ENCODE measurements at regions not wholly inside any gene's neighbourhood (a gene's known extent, or its start where the extent isn't known, plus 50 kb on each side); places are given as distances from the start of the nearest gene placed in this dataset.

GRCh38 chr1:109823543-109824348 lies 60.0 kb upstream of the EPS8L3 start (continued):
- no peak for TF ChIP-seq CEBPZ (IDR thresholded peaks at IDR 0.05; ENCODE audit: low read length)
- 0 out of 2 replicates have a peak, but pooled peaks have one; percentile 27 for TF ChIP-seq ZBTB33 (CRISPR knock-in tag; IDR thresholded peaks at IDR 0.05)
- TF ChIP-seq ZNF644 (CRISPR knock-in tag; IDR thresholded peaks at IDR 0.05; ENCODE audit: low read depth): peak; percentile 87
- 0 out of 2 replicates have a peak, but pooled peaks have one; percentile 39 for TF ChIP-seq BCL6 (CRISPR knock-in tag; IDR thresholded peaks at IDR 0.05)
- TF ChIP-seq GABPB1 (CRISPR knock-in tag; IDR thresholded peaks at IDR 0.05): peak; percentile 59
- TF ChIP-seq CBX5 (CRISPR knock-in tag; IDR thresholded peaks at IDR 0.05; ENCODE audit: borderline replicate concordance): 0 out of 2 replicates have a peak, but pooled peaks have one; percentile 23
- peak; percentile 89 for TF ChIP-seq HIC2 (CRISPR knock-in tag; IDR thresholded peaks at IDR 0.05; ENCODE audit: low read depth)
- peak; percentile 97 for TF ChIP-seq NFE2 (CRISPR knock-in tag; IDR thresholded peaks at IDR 0.05)
- peak; percentile 52 for TF ChIP-seq HNRNPLL (IDR thresholded peaks at IDR 0.05; ENCODE audit: low read depth, low read length, poor library complexity, severe bottlenecking)
- TF ChIP-seq ZKSCAN8 (CRISPR knock-in tag; IDR thresholded peaks at IDR 0.05; ENCODE audit: borderline replicate concordance): no peak
- peak; percentile 85; the same call in 1 of the 2 replicates for TF ChIP-seq ZNF280D (CRISPR knock-in tag; IDR thresholded peaks at IDR 0.05)
- TF ChIP-seq ZNF446 (CRISPR knock-in tag; IDR thresholded peaks at IDR 0.05): no peak
- TF ChIP-seq ZNF225 (CRISPR knock-in tag; IDR thresholded peaks at IDR 0.05): 0 out of 2 replicates have a peak, but pooled peaks have one; percentile 32
- TF ChIP-seq ZNF235 (CRISPR knock-in tag; IDR thresholded peaks at IDR 0.05; ENCODE audit: borderline replicate concordance): no peak
- peak; percentile 65; the same call in 1 of the 2 replicates for TF ChIP-seq SOX5 (CRISPR knock-in tag; IDR thresholded peaks at IDR 0.05; ENCODE audit: borderline replicate concordance)
- TF ChIP-seq MIER2 (CRISPR knock-in tag; IDR thresholded peaks at IDR 0.05): 0 out of 2 replicates have a peak, but pooled peaks have one; percentile 54
- 0 out of 2 replicates have a peak, but pooled peaks have one; percentile 81 for TF ChIP-seq ZNF567 (CRISPR knock-in tag; IDR thresholded peaks at IDR 0.05; ENCODE audit: borderline replicate concordance)
- TF ChIP-seq ZNF282 (IDR thresholded peaks at IDR 0.05; ENCODE audit: partially characterized antibody): no peak
- 0 out of 2 replicates have a peak, but pooled peaks have one; percentile 8 for TF ChIP-seq AHR (CRISPR knock-in tag; IDR thresholded peaks at IDR 0.05)
